Stimulated activated CD4-positive, alpha-beta T cell treated with anti-CD3 and anti-CD28 coated beads, Interleukin-4, amount 100 ng/mL, for 24 hours (primary cell): ENCODE measurements at regions not wholly inside any gene's neighbourhood (a gene's known extent, or its start where the extent isn't known, plus 50 kb on each side); places are given as distances from the start of the nearest gene placed in this dataset.
"Not testable (repeated sequence)": the region's sequence is repeated elsewhere in the genome, so short reads cannot be mapped to it uniquely, and the experiment has no call there.

Experiments used
- DNase-seq: peaks from one replicate; pipeline ENCODE4 v3.0.0-alpha.2; 2020

DNA sequence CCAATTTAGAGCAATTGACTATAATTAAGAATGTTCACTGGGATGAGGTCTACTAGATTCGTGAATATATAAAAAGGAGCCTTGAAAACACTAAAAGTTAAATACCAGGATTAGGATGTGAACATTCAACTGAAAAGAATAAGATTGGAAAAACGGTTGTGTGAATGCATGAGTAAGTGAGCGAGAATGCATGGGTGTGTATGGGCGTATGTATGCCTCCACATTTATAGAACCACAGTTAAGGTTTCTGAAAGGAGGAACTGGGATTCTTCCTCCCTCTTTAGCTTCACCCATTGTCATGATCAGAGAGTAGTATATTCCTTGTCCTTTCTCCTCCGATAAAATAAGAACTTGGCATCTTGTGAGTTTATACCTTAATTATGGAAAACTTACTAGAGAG lies 151.1 kb upstream of the UBE2E3 start:
- DNase-seq: no peak

DNA sequence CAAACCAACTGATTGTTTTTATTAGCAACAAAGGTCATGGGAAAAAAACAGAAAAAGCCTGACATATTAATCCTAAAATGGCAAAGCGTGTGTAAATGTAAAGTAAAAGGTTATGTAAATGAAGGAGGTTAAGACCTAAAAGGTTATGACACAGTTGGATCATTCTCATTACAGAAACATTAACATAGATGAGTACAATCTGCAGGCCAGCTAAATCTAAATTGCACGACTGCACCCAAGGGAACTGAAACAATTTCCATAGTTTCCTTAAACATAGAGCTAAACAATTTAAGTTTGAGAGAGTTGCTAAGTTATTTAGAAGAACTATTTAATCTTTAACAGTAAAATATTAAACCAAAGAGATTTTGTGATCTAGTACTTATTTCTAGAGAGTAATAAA lies 151.6 kb upstream of the UBE2E3 start:
- DNase-seq: no peak

DNA sequence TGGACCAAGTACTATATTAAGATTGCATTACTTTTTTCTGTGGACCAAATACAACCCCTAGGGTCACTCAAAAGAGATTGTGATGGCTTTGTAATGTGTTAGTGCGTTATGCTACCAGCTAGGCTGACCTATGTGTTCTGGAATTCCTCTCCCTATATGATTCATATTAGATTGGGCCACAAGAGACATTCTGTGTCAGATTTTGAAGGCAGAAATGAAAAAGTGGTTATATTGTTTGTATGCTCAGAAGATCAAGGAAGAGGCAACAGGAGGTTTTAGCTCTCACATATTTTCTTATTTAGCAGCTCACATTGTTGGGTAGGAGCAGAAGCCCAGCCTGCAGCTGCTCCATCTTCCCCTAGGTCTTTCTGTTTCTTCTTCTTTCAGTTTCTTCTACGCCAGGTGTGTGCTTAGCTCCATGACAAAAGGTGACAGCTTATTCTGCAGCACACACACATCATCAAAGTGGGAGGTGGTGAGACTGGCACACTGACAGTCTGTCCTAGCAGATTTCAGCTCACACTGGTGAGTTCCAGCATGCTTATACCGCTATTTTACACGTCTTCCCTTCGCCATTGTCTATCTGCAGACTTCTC lies 156.8 kb upstream of the UBE2E3 start:
- DNase-seq: no peak

DNA sequence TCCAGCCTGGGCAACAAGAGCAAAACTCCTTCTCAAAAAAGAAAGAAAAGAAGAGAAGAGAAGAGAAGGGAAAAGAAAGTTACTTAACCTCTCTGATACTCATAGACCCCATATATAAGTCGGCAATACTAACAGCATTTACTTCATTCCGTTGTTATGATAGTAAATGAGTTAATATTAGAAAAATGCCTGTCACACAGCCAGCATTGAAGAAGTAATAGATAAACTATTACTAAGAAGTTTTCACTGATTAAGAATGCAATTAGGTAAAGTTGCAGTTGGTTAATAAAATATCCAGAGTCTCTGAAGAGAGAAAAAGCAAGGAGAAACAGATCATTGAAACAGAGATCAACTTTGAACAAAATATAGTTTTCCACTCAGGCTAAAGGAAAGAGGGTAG lies 161.3 kb upstream of the UBE2E3 start:
- DNase-seq: no peak

DNA sequence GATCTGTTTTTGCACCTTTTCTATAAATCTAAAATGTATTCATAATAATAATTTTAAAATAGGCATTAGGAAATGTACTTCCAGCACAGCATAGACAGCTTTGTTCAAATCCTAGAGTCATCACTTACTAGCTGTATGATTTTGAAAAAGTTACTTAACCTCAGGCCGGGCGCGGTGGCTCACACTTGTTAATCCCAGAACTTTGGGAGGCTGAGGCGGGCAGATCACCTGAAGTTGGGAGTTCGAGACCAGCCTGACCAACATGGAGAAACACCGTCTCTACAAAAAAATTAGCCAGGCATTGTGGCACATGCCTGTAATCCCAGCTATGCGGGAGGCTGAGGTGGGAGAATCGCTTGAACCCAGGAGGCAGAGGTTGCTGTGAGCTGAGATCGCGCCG lies 161.7 kb upstream of the UBE2E3 start:
- DNase-seq: not testable (repeated sequence)

DNA sequence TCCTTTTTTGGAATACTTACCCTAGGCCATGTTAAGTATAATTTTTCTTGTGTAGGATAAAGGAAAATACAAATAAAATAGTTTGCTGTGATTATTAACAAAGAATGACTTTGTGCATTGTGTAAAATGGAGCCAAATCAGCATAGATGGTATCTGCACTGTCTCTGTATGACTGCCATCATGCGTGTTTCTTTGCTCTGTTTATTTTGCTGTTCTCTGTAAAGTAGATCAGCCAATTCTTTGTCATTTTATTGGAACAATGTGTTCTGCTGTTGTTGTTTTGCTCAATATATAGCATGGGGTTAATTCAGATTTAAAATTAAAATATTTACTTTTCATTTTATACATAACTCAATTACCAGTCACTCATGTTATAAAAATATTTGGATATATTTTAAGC lies 181.3 kb upstream of the UBE2E3 start:
- DNase-seq: no peak

DNA sequence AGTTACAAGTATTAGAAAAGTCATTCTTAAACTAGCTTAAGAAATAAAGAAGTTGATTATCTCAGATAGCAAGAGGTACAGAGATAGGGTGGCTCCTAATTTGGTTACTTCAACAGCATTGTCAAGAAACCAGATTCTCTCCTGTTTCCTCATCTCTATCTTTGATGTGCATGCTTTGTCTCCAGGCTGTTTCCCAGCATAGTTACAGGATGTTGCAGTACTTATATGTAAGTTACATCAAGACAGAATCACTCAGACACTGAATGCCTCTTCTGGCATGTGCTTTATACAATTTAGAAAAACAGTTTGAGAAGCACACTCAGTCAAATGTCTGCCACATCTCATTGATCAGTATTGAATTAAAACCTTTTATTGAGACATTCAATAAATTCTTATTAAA lies 189.5 kb upstream of the UBE2E3 start:
- DNase-seq: no peak

DNA sequence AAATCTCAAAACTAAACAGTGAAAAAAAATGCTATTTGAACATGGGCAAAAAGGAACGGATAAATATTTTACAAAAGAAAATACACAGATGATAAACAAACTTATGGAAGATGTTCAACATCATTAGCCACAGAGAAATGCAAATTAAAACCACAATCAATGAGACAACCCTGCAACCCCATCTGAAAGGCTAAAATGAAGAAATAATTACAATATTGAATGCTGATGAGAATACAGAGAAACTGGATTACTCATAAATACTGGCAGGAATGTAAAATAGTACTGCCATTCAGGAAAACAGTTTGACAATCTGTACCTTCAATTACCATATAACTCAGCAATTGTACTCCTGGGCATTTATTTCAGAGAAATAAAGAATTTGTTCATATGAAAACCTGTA lies 193.1 kb upstream of the UBE2E3 start:
- no peak for DNase-seq

DNA sequence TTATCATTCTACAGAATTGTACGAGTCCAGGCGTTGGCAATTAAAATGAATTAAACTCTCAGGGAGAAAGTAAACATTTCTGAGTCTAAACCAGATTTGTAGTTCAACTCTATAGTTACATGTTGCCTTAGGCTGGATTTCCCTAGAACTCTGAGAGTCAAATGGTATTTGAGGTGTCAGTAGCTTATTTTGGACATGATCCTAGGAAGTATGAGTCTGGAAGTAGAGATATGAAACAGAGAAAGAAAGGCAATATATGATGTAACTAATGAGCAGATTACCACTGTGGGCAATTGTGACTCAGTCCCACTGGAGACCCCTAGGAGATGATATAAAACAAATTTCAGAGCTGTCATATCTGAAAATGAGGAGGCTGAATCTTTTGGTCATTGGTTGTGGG lies 199.1 kb upstream of the UBE2E3 start:
- DNase-seq: no peak

DNA sequence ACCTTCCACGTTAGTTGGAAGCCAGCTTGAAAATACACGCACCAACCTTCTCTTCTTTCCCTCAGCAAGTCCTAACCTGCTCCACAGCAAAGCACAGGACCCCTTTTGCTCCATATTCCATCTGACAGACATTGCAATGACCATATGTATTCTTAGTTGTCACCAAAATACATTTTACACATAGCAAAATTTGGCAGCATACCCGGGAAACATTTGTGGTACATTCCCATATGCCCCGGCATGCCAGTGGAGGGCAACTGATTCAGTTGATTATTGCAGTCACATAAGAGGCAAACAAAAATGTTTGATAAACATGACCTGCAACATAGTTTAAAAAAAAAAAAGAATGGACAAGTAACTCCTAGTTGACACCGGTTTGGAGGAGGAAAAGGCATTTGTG lies 202.1 kb upstream of the UBE2E3 start:
- DNase-seq: no peak

DNA sequence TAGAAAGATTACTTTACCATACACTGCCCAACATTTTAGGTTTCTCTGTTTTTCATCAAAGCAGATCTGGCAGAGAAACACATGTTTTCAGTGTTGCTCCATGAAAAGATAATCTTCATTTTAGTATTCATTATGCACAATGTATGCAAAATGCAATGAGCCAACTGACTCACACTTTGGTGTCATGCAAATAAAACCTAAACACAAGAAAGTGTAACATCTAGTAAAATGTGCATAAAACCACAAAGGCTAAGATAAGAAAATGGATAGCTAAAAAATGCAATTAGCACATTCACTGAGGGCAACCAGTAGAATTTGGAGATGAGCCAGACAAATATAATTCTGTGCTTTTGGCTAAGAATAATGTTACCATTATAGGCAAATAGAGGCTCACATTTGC lies 203.5 kb upstream of the UBE2E3 start:
- no peak for DNase-seq

DNA sequence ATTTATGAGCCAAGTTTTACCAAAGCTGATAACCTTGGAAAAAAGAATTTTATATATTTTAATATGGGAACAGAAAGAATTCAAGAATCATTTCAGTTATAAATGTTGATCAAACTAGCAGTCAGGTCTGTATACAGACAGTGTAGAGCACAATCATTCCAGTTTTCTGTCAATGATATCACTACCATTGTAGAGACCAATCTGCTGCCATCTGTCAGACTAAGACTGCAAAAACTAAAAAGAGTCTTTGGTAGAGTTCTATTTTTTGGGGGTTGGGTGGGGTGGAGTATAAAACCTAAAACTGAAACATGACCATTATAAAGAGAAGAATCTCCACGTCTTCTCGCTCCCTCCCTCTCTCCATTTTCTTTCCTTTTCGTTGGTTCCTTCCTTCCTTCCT lies 204.7 kb upstream of the UBE2E3 start:
- DNase-seq: no peak

DNA sequence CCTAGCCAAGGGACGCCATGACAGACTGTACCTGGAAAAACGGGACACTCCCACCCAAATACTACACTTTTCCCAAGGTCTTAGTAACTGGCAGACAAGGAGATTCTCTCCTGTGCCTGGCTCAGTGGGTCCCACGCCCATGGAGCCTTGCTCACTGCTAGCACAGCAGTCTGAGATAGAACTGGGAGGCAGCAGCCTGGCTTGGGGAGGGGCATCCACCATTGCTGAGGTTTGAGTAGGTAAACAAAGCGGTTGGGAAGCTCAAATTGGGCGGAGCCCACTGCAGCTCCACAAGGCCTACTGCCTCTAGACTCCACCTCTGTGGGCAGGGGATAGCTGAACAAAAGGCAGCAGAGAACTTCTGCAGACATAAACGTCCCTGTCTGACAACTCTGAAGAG lies 215.1 kb upstream of the UBE2E3 start:
- not testable (repeated sequence) for DNase-seq

DNA sequence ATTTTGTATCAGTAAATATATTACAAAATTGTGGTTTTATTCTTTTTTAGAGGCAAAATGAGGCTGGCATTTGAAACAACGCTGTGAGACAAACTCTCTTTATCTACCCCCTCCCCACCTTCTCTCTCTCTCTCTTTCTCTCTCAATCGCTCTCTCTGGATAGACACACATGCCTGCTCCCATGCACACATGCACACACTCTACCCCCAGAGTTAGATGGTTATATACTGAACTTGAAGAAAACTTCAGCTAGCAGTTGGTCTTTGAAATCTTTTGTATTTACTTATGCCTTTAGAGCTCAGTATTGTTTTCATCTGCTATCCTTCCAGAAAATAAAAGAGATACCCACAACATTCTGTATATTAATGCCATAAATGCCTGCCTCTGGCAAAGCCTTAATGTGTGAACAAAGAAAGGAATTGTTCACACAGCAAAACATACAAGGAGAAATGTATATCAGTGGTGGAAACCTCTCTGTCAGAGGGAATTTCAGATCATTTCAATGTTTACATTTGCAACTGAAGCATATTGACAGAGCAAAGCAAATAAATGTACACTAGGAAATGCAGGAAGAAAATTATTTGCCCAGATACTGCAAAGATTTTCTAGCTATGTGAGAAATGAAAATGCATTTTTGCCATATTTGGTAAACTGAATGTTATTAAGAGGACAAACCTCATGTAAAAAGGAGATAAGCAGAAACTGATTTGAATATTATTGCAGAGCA lies 217.0 kb upstream of the UBE2E3 start:
- DNase-seq: no peak

DNA sequence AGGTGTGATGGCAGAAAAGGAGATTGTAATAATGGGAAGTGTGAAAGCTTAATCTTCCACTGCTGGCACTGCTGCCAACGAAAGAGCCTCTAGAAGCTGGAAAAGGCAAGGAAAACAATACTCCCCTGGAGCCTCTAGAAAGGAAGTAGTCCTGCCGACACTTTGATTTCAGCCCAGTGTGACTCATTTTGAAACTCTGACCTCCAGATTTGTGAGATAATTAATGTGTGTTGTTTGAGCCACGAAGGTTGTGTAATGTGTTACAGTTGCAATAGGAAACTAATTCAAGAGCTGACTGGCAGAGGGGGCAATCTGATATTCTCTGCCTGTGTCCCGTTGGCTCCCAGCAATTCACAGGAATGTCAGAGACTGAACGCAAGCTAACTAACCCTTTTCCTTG lies 219.2 kb upstream of the UBE2E3 start:
- DNase-seq: no peak

DNA sequence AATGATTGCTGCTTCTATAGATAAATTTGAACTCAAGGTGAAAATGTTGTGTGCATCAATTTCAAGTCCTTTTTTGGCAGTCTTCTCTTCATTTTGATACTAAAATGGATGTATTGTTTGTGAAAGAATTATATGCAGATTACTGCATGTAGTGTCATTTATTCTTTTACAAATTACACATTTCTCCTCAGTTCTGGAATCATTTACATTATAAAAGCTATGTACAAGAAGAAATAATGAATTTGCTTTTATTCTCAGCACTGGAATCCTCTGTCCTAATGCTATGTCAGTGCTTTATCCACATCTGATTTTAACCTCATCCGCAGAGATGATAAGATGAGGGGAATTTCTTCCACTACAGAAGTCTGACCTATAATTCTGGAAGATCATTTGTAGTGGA lies 220.8 kb upstream of the UBE2E3 start:
- DNase-seq: no peak

DNA sequence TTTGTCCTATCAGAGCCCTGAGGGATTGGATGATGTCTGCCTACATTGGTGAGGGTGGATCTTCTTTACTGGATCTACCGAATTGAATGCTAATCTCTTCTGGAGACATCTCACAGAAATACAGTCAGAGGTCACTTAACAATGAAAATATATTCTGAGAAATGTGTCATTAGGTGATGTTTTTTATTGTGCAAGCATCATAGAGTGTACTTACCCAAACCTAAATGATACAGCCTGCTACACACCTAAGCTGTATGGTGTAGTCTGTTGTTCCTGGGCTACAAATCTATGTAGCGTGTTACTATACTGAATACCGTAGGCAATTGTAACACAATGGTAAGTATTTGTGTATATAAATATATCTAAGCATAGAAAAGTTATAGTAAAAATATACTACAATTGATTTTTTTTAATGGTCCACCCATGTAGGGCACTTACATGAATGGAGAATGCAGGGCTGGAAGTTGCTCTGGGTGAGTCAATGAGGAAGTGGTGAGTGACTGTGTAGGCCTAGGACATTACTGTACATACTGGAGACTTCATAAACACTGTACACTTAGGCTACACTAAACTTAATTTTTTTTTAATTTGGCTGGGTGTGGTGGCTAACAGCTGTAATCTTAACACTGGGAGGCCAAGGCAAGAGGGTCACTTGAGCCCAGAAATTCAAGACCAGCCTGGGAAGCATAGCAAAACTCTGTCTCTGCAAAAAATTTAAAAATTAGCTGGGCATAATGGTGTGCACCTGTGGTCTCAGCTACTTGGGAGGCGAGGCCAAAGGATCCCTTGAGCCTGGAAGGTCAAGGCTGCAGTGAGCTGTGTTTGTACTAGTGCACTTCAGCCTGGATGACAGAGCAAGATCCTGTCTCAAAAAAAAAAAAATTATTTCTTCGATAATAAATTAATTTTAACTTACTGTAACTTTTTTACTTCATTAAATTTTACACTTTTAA lies 226.3 kb upstream of the UBE2E3 start:
- no peak for DNase-seq

DNA sequence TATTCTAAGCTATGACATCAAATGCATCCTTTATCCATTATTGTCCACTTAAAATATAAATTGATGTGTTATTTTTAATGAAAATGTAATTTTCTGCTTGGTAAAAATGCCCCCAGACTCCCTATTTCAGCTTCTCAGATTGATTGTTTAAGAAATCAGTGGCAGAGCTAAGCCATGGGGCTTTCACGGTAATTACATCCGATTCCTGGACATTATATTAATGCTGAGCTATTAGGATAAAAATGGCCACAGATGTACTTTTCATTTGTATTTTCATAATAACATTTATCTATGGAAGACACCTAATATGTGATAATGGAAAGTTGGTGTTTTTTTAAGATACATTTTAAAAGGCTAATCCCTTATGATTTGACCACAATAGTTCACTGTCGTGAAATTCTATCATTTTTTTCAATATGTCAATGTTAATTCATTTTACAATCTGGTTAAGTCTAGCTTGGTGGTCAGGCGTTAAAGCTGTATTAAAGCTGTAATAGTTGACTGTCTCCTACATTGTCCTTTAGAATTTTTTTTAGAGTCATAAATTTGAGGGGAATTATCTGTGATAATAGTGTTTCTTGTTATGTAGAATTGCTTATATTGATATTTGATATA lies 229.0 kb upstream of the UBE2E3 start:
- no peak for DNase-seq

DNA sequence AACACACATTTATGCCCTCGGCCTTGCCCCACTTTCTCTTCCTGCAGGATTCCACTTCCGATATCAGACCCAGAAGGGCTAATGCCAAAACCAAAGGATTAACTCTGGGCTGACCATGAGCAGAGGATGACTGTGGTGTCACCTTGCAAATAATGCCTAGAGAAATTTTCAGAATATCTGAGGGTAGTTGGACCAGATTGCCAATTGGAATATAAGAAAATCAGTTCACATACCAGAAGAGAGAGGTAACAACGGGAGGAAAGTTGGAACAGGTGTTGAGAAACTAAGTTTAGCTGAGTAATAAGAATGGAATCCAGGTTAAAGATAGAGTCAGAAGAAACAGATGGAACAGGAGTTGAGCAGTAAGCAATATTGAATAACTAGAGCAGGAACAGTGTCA lies 232.7 kb upstream of the UBE2E3 start:
- DNase-seq: no peak

DNA sequence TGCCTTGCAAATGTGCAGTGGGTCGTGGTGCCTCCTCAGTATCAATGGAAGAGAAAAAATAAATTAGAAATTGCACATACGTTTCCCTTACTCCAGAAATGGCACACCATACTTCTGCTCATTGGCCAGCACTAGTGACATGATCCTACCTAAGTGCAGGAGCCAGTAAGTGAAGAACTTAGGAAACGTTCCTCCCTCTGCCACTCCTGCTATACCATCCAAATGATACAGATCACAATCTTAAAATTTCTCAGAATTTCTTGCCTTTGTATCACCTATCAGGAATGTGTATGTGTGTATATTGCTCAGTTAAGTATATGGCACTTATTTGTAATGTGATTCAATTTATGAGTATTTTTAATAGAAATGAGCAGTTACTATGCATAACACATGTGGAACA lies 237.0 kb upstream of the UBE2E3 start:
- no peak for DNase-seq

DNA sequence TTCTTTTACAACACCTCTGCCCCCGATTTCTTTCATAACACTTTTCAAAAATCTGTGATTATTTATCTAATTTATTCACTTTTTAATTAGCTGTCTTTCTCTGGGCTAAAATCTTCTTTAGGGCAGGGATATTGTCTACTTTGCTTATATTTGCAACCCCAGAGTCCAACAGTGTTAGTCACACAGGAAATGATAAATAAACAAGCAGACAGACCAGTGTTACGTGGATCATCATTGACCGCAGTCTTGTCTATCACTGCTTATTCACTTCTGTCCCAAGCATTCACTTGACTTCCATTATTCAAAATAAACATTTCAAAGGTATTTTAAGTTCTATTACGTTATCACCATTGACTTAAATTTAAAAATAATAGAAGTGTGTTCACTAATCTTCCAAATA lies 237.6 kb upstream of the UBE2E3 start:
- DNase-seq: no peak

DNA sequence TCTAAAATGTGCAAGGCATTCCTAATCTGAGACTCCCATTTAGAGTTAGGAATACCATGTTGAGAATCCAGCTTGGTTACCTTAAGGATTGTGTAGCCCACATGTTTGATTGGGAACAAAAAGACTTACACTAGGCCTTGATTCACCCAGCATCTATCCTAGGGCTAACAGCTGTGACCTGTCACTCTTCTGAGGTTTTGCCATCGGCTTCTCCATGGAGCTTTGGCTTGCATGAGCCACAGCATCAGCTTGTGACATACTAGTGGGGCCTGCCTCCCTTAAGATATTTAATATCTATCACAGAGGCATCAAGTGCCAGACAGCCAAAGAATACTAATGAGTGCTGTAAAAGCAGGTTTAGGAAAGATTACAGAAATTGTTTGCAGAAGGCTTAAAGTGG lies 241.3 kb upstream of the UBE2E3 start:
- no peak for DNase-seq

DNA sequence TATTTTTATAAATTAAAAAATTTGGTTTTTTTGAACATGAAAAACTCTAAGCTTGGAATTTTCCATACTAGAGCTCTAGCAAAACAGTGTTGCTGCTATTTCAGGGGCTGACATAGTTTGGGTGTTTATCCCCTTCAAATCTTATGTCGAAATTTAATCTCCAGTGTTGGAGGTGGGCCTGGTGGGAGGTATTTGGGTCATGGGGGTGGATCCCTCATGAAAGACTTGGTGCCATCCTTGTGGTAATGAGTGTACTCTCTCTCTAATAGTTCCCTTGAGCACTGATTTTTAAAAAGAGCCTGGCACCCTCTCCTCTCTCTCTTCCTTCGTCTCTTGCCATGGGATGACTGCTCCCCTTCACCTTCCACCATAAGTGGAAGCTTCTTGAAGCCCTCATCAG lies 244.6 kb upstream of the UBE2E3 start:
- no peak for DNase-seq

DNA sequence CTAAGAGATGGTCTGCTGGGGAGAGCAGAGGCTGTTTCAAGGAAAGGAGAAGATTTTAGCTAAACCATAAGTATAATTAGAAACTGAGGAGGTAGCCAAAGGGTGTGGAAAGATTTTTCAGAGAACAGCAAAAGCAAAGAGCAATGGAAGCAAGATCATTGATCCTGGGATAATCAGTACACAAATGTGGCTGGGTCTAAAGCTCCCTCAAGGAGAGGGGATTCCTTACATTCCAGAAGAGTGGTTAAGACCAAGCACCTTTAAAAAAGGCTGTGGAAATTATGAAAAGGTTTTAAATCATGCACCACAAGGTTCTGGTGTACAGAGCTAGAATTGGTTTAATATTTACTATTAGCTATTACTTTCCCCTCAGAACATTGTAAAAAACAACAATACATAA lies 246.0 kb upstream of the UBE2E3 start:
- no peak for DNase-seq
